Natural killer cell (primary cell): ENCODE measurements at regions not wholly inside any gene's neighbourhood (a gene's known extent, or its start where the extent isn't known, plus 50 kb on each side); places are given as distances from the start of the nearest gene placed in this dataset.

Experiments
- ATAC-seq, 3 donors: fragments of 150-1000 bp in 2 of 3; fragments of 200-7000 bp in 1 of 3; cut with Tn5 transposase; 1 replicate in 1 of 3; 2 replicates in 2 of 3; pipeline ENCODE4 v1.10.0; 2021; ENCODE audit warnings: mild to moderate bottlenecking in 2 of 3, moderate library complexity in 2 of 3
- DNase-seq, 2 donors: peaks; one replicate each; pipeline versions ENCODE4 v3.0.0 to v3.0.0-alpha.2; 2013 to 2021; ENCODE audit warnings: mixed read lengths in 1 of 2
- H3K27ac ChIP-seq: one replicate; pipeline ENCODE4 v1.5.1; 2013; ENCODE audit warnings: mild to moderate bottlenecking, low read length
- H3K27me3 ChIP-seq: one replicate; pipeline ENCODE4 v1.6.1; 2013; ENCODE audit warnings: low read length; ENCODE audit not compliant: control insufficient read depth, insufficient read depth
- H3K36me3 ChIP-seq: one replicate; pipeline ENCODE4 v1.6.1; 2013; ENCODE audit warnings: low read length; ENCODE audit not compliant: control insufficient read depth, insufficient read depth
- H3K4me1 ChIP-seq: one replicate; pipeline ENCODE4 v1.6.1; 2013; ENCODE audit warnings: low read length; ENCODE audit not compliant: control insufficient read depth, insufficient read depth
- H3K4me3 ChIP-seq: one replicate; pipeline ENCODE4 v1.5.1; 2013; ENCODE audit warnings: low read length
- H3K9me3 ChIP-seq: one replicate; pipeline ENCODE4 v1.6.1; 2013; ENCODE audit warnings: low read length; ENCODE audit not compliant: control insufficient read depth, insufficient read depth
- H3K27ac Mint-ChIP-seq, 2 donors: one replicate each; pipeline ENCODE4 v1.8.0; 2022; ENCODE audit warnings: mild to moderate bottlenecking in 2 of 2, mixed read lengths in 2 of 2, moderate library complexity in 1 of 2
- H3K27me3 Mint-ChIP-seq, 2 donors: one replicate each; pipeline ENCODE4 v1.8.0; 2022; ENCODE audit warnings: low read depth in 2 of 2, mixed read lengths in 2 of 2
- H3K36me3 Mint-ChIP-seq: one replicate; pipeline ENCODE4 v1.8.0; 2022; ENCODE audit warnings: mixed read lengths
- H3K4me1 Mint-ChIP-seq, 2 donors: one replicate each; pipeline ENCODE4 v1.8.0; 2022; ENCODE audit warnings: mixed read lengths in 2 of 2
- H3K4me3 Mint-ChIP-seq: one replicate; pipeline ENCODE4 v1.8.0; 2022; ENCODE audit warnings: mild to moderate bottlenecking, moderate library complexity, mixed read lengths
- H3K9me3 Mint-ChIP-seq, 2 donors: one replicate each; pipeline ENCODE4 v1.8.0; 2022; ENCODE audit warnings: mixed read lengths in 2 of 2
- CTCF ChIP-seq: fragments of 200-600 bp; IDR thresholded peaks from one replicate; pipeline ENCODE4 v1.8.0; 2022; ENCODE audit warnings: antibody characterized with exemption
- WGBS: methylation state at CpG from one replicate; pipeline ENCODE4 v1.1.7; 2013; ENCODE audit warnings: missing lambda C conversion rate; ENCODE audit not compliant: insufficient coverage; 5-methylcytosine and 5-hydroxymethylcytosine counted together
- intact Hi-C: fragments of 100-400 bp; cut with micrococcal nuclease; formaldehyde crosslinking; loops from one replicate; pipeline ENCODE4 v1.14.2; 2022

- no peaks in the 10 kb centered on the region for H3K9me3 ChIP-seq
- TF ChIP-seq CTCF, result no peak
- no peaks in the 10 kb centered on the region for H3K4me1 Mint-ChIP-seq
- no peak overlapping the region for H3K4me3 Mint-ChIP-seq
- no peaks in the 10 kb centered on the region for H3K36me3 ChIP-seq
- ATAC-seq (no peak), DNase-seq (no peak)
- H3K27ac ChIP-seq, result no peak overlapping the region
- 80% methylated on average over 8 of the region's 8 CpGs for WGBS
- intact Hi-C loops, result no loop called here
- H3K4me3 ChIP-seq, result no peak overlapping the region
- H3K4me1 ChIP-seq, result no peaks in the 10 kb centered on the region
- H3K9me3 Mint-ChIP-seq, result peaks cover 0 to 5% of the 10 kb centered on the region in 2 donors
- H3K36me3 Mint-ChIP-seq, result no peaks in the 10 kb centered on the region
- no peak overlapping the region for H3K27ac Mint-ChIP-seq
- H3K27me3 Mint-ChIP-seq, result peaks cover 7 to 20% of the 10 kb centered on the region in 2 donors
- no peaks in the 10 kb centered on the region for H3K27me3 ChIP-seq
Measured at GRCh38 chr4:8689741-8690140, 97.2 kb downstream of the CPZ start.

DNA sequence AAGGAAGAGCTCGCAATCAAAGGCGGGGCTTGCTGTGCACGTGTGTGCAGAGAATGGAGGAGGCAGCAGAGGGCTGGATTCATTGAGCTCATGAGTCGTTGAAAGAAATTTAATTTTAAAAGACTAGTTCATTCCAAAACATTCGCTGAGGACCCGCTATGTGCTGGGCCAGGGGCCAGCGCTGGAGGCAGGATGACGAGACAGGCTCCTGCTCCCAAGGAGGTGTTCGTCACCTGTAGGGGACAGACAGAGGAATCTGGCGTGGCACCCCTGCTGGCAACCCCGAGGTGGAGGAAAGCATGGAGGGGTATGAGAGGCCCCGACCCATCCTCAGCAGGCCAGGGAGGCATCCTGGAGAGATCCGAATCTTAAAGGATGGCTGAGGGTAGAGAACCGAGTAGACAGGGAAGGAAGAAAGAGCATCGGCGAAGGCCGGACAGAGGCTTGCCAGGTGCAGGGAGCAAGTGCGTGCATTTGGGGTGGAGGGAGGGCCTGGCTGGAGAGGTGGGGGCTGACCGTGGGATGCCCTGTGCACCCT, 96.4 kb downstream of the CPZ start:
- TF ChIP-seq CTCF, result no peak
- Mint-ChIP-seq H3K27ac (no peak overlapping the region), H3K4me3 (no peak overlapping the region), H3K27me3 (peaks cover 7 to 16% of the 10 kb centered on the region in 2 donors), H3K36me3 (no peaks in the 10 kb centered on the region), H3K9me3 (peaks cover 0 to 5% of the 10 kb centered on the region in 2 donors), H3K4me1 (no peaks in the 10 kb centered on the region)
- Histone ChIP-seq H3K4me3 (no peak overlapping the region), H3K9me3 (no peaks in the 10 kb centered on the region), H3K27me3 (no peaks in the 10 kb centered on the region), H3K36me3 (no peaks in the 10 kb centered on the region), H3K27ac (no peak overlapping the region), H3K4me1 (no peaks in the 10 kb centered on the region)
- DNase-seq, result no peak
- intact Hi-C loops, result no loop called here
- ATAC-seq, result no peak
- WGBS, result 76% methylated on average over 19 of the region's 19 CpGs

DNA sequence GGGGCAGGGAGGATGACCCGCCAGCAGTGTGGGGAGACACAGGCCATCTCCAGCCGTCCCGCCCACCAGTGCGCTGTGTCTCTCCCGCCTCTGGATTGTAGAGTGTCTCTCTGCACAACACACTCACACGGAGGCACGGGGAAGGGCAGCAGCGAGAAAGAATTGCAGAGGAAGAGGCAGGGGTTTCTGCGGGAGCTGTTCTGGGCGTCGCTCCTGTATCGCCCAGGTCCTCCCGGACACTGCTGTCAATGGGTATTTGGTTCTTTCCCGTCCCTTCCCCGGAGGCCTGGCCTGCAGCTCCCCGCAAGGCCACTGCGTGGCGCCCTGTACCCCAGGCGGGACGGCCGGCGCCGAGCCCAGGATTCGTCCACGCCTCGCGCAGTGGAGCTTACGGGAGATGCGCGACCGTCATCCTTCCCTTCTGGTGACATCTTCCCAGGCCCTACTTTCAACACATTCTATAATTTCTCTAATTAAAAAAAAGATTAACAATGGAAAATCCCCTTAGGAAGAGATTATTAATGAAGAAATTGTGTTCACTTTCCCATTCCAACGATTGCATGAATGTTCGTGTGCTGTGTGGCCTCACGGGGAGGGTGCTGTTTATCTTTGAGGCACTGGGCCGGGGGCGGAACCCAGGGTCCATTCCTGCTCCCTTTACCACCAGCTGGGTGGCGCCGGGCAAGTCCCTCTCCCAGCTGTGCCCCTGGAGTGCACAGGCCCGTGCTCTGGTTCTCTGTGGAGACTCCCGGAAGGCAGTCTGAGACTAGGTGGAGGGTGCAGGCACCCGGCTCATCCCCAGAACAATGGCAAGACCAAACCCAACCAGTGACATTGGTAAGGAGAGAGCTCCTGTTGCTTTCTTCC, 95.7 kb downstream of the CPZ start:
- WGBS, result 28% methylated on average over 41 of the region's 41 CpGs
- H3K27me3 Mint-ChIP-seq, result peaks cover 7 to 19% of the 10 kb centered on the region in 2 donors
- intact Hi-C loops, result no loop called here
- Histone ChIP-seq H3K27me3 (no peaks in the 10 kb centered on the region), H3K27ac (no peak overlapping the region), H3K36me3 (no peaks in the 10 kb centered on the region), H3K9me3 (no peaks in the 10 kb centered on the region), H3K4me1 (no peaks in the 10 kb centered on the region), H3K4me3 (no peak overlapping the region)
- H3K4me1 Mint-ChIP-seq, result no peaks in the 10 kb centered on the region
- no peak for DNase-seq
- H3K4me3 Mint-ChIP-seq, result no peak overlapping the region
- no peaks in the 10 kb centered on the region for H3K36me3 Mint-ChIP-seq
- peaks cover 0 to 5% of the 10 kb centered on the region in 2 donors for H3K9me3 Mint-ChIP-seq
- H3K27ac Mint-ChIP-seq, result no peak overlapping the region
- peak in 1 of 3 donors; percentile 29 for ATAC-seq
- no peak for TF ChIP-seq CTCF
